ENCODE measurements at regions not wholly inside any gene's neighbourhood (a gene's known extent, or its start where the extent isn't known, plus 50 kb on each side); places are given as distances from the start of the nearest gene placed in this dataset.
"Not testable (repeated sequence)": the region's sequence is repeated elsewhere in the genome, so short reads cannot be mapped to it uniquely, and the experiment has no call there.

DNA sequence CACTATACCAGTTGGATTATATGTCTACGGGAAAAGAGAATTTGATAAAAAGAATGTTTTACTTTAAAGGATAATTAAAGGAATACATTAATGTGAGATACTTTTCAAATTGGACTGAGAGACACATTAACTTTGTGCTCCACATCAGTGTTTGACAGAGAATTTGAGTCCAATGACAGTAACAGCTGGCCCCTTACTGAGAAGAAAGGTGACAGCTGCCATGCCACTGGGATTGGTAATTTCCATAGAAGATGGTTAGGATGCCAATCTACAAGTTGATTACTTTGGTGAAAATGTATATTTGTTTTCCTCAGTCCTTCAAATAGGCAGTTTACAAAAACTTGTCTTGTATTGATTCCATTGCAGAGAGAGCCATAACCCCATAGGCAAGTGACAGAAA is 578.4 kb downstream of the SLCO4C1 start:
- no peak for DNase-seq

DNA sequence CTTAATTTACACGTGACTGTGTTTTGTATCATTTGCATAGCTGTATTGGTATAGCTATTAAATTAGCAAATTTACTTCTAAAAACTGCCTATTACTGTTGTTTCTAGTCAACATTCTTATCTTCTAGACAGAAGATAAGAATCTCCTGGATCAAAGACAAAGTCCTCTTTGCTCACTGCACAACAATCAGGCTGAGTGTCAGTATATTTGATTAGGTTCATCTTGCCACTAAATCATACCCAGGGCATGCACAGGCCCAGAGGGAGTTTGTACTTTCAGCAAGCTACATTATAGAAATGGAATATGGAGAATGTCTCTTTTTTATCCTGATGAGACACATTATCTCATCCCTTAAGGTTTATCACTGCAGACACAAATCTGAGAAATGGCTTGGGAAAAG is 579.1 kb downstream of the SLCO4C1 start:
- DNase-seq = no peak

DNA sequence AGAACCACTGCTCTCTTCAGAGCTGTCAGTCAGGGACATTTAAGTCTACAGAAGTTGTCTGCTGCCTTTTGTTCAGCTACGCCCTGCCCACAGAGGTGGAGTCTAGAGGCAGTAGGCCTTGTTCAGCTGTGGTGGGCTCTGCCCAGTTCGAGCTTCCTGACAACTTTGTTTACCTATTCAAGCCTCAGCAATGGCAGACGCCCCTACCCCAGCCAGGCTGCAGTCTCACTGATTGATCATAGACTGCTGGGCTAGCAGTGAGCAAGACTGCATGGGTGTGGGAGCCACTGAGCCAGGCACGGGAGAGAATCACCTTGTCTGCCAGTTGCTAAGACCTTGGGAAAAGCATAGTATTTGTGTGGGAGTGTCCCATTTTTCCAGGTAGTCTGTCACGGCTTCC is 580.3 kb downstream of the SLCO4C1 start:
- not testable (repeated sequence) for DNase-seq

DNA sequence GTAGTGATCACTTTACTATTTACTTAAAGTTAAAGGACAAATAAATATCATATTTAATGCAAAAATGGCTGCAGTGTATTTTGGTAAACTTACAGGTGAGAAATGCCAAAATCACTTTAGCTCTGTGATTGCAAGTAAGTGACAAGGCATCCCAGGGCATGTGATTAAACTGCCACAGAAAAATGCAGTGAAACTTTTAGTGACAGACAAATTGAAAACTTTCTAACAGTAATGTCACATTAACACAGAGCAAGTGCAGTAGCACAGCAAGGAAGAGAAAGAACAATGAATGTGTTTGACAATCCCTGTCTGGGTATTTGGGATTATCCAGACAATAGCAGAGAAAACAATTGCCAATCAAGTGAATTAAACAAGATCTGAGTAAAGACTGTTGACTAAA is 606.8 kb downstream of the SLCO4C1 start:
- no peak for DNase-seq

DNA sequence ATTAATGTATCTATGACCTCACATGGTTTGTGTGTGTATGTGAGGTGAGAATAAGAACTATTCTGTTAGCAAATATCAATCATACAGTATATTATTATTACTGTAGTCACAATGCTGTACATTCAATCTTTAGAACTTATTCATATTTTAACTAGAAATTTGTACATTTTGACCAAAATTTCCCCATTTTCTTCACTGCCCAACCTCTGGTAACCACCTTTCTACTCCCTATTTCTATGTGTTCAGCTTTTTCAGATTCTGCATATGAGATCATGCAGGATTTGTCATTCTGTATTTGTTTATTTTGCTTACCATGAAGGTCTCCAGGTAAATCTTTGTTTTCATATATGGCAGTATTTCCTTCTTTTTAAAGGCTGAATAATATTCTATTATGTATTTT is 607.9 kb downstream of the SLCO4C1 start:
- DNase-seq = no peak

DNA sequence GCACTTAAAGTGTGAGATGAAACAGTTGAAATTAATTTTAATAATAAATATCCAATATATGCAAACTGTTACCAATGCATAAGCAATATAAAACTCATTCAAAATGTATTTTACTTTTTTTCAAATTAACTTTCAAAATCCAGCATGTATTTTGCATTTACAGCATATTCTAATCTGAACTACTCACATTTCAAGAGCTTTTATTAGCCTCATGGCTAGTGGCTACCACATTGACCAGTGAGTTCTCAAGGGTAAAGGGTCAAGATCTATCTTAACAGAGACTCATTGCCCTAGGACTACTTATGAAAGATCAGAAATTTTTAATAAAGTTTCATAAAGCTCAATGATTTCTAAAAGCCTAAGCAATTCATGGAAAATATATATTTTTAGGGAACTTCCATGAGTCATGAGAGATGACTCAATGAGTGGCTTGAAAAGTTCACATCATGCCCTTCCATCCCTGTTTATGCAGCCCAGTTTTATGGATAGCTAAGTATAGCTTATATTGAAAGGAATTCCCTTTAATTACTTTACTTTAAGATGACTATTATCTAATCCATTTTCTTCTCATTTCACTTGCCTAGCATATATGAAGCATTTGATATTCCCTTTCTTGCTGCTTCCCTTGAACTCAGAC is 608.6 kb downstream of the SLCO4C1 start:
- DNase-seq = no peak

DNA sequence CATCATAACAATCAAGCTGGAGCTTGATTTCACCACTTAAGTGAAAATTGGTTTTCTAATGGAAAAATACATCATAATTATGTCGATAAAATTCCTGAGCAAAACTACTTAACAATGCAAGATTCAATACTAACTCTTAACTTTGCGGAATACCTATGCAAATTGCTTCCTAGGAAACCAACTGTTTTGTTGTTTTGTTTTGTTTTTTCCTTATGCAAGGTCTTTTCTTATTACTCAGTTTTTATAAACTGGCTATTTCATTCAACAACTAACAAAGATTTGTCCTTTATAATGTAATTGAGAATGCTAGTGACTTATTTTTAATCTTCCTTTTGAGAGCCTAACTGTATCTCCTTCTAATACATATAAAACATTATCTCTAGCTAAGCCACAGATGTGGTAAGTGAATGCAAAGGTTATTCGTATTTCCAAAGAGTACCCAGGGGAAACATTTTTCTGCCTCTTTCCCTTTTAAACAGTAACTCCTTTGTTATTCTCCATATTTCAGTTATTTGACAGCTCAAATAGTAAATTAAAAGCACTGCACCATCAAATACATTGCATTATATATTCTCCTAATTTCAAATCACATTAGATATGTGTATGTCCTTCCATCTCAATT is 609.4 kb downstream of the SLCO4C1 start:
- DNase-seq = no peak

DNA sequence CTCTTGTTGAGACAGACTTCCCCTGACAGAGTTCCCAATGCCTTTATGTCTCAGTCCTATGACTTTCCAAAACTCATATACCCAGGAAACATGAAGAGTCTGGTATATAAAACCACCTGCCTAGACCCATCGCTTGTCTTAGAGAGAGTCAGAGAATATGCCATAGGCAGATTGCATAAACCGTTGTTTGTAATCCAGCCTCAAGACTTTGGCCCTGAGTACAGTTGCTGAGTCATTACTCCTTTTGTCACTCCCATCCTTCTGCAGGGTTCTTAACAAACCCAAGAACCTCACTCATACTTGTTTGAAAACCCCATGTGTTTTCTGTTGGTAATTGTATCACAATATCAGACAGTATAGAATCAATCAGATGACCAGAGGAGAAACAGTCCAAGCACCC is 616.3 kb downstream of the SLCO4C1 start:
- DNase-seq = no peak

DNA sequence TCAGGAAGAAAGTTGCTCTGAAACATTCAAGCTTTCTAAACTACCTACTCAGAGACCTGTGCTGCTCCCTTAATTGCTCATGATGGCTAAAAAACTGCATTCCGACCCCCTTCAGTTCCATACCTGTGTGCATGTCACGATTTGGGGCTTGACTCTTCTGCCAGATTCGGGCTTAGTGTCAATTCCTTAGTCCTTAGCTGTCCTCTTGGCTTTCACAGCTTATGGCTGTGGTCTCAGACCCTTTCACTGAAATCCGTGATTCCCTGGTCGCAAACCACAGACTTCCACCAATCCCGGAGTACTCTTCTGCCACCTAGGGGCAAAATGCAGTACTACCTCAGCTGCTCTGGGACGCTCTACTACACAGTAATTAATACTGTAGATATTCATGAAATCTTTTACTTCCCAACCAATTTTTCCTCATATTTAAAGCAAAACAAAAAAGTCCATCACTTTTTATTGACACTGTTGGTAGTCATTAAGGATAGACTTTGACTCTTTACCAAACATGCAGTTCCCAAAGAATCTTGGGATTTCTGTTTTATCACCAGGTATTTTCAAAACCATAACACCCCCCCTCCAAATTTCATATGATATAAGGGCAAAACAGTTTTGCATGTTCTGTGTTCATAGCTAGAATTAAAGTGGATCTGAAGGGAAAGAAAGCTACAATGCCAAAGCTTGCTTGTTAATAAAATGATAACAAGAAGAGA is 617.4 kb downstream of the SLCO4C1 start:
- DNase-seq = peak; percentile 12 to 48

DNA sequence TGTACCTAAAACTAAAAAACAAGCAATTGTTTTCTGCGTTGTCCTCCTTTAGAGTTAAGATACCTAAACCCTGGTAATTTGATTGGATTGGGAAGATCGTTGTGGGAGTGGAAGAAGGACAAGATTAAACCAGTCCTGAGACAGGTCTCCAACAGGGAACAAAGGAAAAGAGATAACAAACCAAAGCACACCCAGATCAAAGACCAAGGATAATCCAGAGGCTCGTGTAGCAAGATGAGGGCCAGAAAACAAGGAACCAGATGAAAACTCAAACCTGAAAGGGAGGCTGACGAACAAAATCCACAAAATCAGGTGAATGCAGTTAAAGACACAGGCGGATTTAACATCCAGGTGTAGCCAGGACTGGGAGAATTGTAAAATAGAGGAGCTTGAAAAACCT is 618.1 kb downstream of the SLCO4C1 start:
- DNase-seq = no peak

DNA sequence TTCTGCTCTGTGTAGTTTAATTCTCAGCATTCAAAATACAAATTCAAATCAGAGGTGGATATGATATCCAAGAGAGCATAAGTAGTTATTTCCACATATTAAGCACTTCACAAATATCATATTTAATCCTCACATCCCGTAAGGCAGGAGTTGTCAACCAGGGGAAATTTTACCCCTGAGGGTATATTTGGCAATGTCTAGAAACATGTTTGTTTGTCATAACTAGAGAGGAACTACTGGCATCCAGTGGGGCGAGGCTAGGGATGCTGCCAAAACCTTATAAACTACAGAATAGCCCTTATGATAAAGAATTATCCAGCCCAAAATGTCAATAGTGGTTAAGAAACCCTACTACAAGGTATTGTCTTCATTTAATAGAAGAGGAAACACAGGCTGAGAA is 619.4 kb downstream of the SLCO4C1 start:
- no peak for DNase-seq

DNA sequence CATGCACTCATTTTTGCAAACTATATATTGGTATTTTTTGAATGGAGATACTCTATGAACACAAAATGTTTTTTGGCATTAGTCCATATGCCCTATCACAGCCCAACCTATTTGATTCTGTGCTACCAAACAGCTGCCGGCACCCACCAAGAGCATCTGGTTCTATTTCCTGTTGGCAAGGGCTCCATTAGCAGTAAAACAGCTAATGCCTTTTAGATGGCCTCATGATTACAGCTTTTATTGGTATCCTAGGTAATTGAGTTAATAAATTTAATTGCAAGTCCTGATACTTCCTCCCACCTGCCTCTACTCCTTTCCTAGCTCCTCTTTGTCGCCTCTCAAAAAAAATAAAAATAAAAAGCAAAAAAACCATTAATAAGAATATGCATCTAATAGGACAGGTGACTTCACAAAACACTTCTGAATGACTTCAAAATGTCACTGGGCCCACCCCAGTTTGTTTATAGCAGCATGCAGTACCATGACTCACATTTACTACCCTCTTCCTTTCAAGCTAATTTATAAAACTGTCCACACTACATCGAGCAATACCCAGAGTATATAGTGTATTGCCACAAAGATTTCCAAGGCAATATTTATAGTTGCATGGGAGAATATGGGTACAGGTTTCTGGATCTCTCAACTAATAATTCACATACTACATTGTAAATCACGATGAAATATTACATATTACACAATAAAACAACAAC is 620.4 kb downstream of the SLCO4C1 start:
- no peak for DNase-seq

DNA sequence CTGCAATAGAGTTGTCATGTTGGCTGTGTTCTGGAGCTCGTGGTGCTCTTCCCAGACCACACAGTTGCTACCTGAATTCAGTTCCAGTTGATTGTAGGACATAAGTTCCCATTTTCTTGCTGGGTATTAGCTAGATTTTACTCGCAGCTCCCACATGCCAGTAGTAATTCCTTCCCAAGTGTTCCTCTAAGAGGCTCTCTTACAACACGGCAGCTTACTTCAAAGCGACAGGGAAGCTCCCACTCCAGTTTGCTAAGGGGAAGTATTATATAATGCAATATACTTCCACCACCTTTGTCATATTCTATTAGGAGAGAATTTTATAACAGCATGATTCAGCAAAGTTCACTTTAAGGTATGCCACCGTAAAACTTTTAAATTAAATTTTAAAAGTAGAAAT is 623.0 kb downstream of the SLCO4C1 start:
- DNase-seq = no peak

DNA sequence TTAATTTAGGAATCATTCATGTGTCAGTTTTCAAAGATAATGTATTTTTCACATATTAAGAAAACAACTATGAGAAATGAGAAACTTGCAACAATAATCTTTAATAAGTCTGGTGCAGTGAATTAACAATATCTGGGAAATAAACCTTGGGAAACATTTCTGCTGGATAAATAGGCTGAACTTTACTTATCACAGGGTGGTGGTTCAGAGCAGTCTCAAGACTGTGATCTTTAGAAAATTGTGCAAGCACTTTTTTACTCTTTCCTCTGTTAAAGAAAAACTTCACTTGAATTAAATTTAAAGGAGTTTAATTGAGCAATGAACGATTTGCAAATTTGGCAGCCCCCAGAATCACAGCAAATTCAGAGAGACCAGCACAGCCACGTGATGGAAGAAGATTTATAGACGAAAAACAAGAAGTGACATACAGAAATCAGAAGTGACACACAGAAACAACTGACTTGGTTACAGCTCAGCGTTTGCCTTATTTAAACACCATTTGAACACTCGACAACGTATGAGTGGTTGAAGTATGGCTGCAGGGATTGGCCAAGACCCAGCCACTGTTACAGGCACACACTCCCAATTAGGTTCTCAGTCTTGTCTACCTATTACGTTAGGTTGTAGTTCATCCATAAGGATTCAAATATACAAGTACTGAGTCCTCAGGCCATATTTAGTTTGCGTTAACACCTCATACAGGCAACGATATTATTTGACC is 631.9 kb downstream of the SLCO4C1 start:
- DNase-seq = no peak

DNA sequence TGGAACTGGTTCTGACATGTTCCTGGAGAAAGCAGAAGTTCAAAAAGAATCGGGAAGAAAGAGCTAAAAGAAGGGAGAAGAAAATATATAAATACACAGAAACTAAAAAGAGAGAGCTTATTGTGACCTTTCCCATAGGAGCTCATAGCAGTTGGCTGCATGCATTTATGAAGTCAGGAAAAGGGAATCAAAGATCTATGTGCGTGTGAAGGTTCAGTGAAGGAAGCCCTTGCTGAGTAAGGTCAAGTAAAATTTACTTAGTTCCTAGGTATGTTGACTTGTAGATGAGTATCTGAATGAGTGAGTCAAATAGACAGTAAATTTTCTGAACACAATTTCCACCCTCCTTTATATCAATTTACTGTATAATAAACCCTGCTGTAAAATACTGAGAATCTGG is 632.5 kb downstream of the SLCO4C1 start:
- DNase-seq = no peak

DNA sequence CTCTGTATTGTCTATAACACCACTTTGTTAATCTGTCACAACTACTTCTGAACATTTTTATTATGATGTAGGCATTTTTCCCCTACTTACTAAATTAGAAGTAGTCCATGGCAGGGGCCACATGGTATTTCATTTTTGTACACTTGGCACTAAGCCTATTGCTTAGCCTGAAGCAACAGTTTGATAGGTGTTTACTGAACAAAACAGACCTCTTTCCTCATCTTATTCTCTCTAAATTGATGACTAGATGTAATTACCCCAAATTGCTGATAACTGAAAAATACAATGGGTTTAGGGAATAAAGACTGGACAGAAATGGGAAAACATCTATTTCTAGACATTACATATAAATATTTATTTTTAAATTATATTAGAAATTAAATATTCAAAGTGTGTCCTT is 633.8 kb downstream of the SLCO4C1 start:
- DNase-seq = no peak

DNA sequence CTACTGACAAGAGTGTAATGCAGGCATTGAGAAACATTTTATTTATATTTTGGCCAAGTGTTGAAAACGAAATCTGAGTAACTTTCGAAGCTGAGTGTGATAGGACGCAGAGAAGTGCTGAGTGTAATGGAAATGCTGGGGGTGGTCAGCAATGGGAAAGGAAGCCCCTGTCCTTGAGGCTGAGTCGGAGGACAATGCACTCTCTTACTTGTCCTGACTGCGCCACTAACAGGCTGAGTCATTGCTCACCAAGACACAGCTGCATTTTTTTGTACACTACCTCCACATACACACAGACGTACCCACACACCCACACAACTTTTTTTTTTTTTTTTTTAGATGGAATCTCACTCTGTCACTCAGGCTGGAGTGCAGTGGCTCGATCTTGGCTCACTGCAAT is 637.7 kb downstream of the SLCO4C1 start:
- DNase-seq = no peak

DNA sequence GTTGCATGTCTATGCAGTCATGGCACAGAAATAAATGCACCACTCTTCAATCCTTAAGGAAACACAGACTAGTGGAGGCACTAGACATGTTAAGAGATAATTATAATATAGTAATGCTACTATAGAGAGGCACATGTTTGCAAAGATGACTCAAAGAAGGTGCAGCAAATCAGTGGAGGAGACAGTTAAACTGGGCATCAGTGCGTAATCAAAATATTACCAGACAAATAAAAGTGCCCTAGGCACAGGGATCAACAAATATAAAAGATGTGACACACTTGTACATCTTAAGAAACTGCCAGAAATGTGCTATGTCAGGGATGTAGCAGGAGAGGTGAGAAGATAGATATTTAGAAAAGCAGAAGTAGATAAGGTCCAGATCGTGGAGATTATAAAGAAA is 642.1 kb downstream of the SLCO4C1 start:
- no peak for DNase-seq

DNA sequence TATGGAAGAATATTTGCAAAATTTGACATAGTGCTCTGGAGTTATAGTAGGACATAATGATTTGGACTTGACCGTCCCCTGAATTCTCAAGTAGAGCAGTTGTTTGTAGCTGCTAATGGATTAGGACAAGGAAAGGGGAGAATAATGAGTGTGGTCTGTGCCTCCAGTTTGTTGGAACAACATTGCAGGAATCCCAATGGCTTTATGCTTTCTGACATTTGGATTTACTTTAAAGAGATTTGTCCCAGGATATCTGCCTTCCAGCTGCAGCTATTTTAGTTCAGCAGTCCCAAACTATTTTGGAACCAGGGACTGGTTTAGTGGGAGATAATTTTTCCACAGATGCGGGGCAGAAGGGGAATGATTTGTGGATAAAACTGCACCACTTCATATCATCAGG is 648.2 kb downstream of the SLCO4C1 start:
- DNase-seq = no peak

DNA sequence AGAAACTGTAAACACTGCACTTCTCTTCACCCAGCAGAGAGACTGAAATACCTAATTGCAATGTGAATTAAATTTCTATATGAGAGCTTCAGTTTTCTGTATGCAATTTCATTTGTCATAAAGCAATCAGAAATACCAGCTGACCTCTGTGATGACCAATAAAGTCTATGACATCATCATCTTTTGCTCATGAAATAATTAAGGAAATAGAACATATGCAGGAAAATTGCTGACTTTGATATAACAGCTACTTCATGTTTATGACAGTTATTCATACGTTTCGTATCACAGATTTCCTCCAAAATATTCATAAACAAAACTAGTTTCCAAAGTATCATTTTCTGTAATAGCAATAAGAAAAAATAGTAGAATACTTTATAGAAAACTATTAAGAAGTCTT is 652.3 kb downstream of the SLCO4C1 start:
- DNase-seq = no peak

DNA sequence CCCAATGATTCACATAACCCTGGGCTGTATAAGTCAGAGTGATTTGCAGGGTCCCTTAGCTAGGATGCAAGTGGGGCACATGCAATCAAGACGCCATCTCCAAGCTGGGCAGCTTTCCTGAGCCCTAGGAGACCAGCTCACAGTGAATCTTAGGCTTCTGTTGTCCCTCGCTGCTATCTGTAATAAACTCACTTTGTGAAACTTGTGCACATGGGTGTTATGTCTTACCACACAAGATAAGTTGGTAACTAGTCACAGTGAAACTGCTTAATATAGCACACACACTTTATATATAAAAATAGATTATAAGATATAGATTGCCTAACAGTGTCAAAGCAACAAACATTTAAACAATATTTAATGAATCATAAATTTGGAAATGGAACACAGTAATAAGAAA is 658.5 kb downstream of the SLCO4C1 start:
- DNase-seq = no peak

DNA sequence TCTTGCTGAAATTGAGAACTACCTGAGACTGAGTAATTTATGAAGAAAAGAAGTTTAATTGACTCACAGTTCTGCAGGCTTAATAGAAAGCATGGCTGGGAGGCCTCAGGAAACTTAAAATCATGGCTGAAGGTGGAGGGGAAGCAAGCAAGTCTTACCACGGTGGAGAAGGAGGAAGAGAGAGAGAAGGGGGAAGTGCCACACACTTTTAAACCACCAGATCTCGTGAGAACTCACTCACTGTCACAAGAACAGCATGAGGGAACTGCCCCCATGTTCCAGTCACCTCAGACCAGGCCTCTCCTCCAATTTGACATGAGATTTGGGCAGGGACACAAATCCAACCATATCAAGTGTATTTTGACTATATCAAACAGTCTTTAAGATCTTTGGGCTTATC is 668.3 kb downstream of the SLCO4C1 start:
- not testable (repeated sequence) for DNase-seq

DNA sequence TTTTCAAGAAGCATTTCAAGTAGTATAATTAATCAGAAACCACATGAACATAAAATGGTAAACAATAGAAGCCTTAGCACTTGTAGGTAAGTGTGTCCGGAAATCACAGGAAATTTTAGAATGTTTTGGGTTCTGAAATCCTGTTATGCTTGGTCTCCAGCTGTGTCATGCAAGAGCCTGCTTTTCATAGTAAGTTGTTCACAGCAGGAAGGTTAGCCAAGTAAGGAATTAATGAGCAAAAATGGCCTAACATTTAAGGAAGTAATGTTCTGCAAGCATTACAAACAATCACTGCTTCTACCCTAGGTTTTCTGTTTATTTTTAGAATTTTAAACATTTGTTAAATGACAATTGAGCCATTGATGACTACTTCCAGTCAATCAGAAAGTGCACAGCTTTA is 669.5 kb downstream of the SLCO4C1 start:
- no peak for DNase-seq
